H1 (cell line): ENCODE measurements at regions not wholly inside any gene's neighbourhood (a gene's known extent, or its start where the extent isn't known, plus 50 kb on each side); places are given as distances from the start of the nearest gene placed in this dataset.

Source experiments
- CREB1 ChIP-seq: IDR thresholded peaks from 2 replicates; pipeline ENCODE4 v1.6.1; 2012; ENCODE audit warnings: inconsistent platforms
- EP300 ChIP-seq, 2 experiments: IDR thresholded peaks; 1 replicate in 1 of 2; 2 replicates in 1 of 2; pipeline ENCODE4 v1.6.1; 2011 to 2012; ENCODE audit warnings: low read depth in 2 of 2, low read length in 2 of 2, mild to moderate bottlenecking in 2 of 2, borderline replicate concordance in 1 of 2, inconsistent platforms in 1 of 2, moderate library complexity in 1 of 2
- POLR2A ChIP-seq, 2 experiments: IDR thresholded peaks; 1 replicate in 1 of 2; 2 replicates in 1 of 2; pipeline ENCODE4 v1.6.1; 2011; ENCODE audit warnings: low read depth in 2 of 2, low read length in 2 of 2, mild to moderate bottlenecking in 2 of 2; ENCODE audit errors: control extremely low read depth in 1 of 2
- TCF12 ChIP-seq: IDR thresholded peaks from 2 replicates; pipeline ENCODE4 v1.6.1; 2011; ENCODE audit warnings: low read depth, mild to moderate bottlenecking, low read length

DNA sequence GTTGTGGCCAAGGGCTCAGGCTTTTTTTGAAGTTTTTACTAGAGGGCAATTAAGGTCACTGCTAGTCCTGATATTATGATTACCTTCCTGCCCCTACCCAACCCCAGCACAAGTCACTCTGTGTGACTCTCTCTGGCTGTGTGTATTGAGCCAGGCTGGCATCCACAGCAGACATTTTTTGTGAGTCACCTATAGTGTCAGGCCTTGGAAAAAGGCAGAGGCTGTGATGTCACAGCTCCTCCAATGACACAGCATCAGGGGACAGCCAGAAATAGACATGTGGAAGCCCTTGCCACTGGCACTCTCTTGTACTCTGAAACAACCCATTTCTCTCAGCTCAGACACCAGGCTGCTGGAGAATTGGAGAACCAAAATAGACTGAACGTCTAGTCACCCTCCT lies 145.4 kb downstream of the NMUR2 start:
- TF ChIP-seq POLR2A (IDR thresholded peaks at IDR 0.05; ENCODE audit: control extremely low read depth in 1 of 2, low read depth in 2 of 2, low read length in 2 of 2) (no peak), CREB1 (no peak), EP300 (IDR thresholded peaks at IDR 0.05; ENCODE audit: borderline replicate concordance in 1 of 2, low read depth in 2 of 2, low read length in 2 of 2) (no peak), TCF12 (no peak)
